Stomach (tissue), 4 donors: ENCODE measurements at regions not wholly inside any gene's neighbourhood (a gene's known extent, or its start where the extent isn't known, plus 50 kb on each side); places are given as distances from the start of the nearest gene placed in this dataset.

Experiments
- CTCF ChIP-seq, 7 experiments: fragments of 450-650 bp in 4 of 7; fragments of 200-600 bp in 3 of 7; sonication (generic) in 3 of 7; IDR thresholded peaks; one replicate each; pipeline ENCODE4 v1.5.1; 2016 to 2019; ENCODE audit warnings: antibody characterized with exemption in 7 of 7, control low read depth in 2 of 7, mild to moderate bottlenecking in 1 of 7
- EP300 ChIP-seq: sonication (generic); formaldehyde crosslinking; IDR thresholded peaks from one replicate; pipeline ENCODE4 v1.6.1; 2017; ENCODE audit warnings: antibody characterized with exemption
- POLR2A ChIP-seq, 4 donors: fragments of 450-650 bp; IDR thresholded peaks; one replicate each; pipeline ENCODE4 v1.6.1; 2016; ENCODE audit warnings: antibody characterized with exemption in 4 of 4, control low read depth in 2 of 4, mild to moderate bottlenecking in 1 of 4, moderate library complexity in 1 of 4
- POLR2AphosphoS5 ChIP-seq, 3 donors: sonication (generic); formaldehyde crosslinking; IDR thresholded peaks; one replicate each; pipeline ENCODE4 v1.6.1; 2016; ENCODE audit warnings: antibody characterized with exemption in 3 of 3

DNA sequence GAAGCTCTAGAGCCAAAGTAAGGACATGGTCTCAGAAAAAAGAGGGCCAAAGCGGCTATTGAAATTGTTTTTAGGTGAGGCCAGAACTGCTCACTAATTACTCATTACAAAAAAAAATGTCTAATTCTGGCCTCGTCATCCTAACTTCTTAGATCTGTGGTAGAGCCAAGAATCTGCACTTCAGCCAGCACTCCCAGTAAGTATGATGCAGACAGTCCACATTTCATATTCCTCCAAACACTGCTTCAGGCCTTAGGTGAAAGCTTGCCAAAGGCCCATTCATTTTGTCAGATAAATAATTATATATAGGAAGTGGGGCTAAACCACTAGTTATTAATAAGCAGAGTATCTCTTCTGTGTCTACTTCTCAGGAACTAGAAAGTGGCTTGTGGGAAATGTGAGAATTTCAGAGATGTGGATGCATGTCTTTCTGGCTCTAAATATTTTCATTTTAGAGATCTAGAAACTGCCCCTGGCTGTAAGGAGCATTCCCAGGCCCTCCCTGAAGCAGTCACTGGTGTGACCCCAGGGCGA, 554.0 kb downstream of the TLE4 start:
- TF ChIP-seq CTCF (IDR thresholded peaks at IDR 0.05), result no peak
- TF ChIP-seq POLR2A (IDR thresholded peaks at IDR 0.05), result no peak
- TF ChIP-seq POLR2AphosphoS5 (IDR thresholded peaks at IDR 0.05), result no peak
- TF ChIP-seq EP300, result no peak
